ENCODE measurements at regions not wholly inside any gene's neighbourhood (a gene's known extent, or its start where the extent isn't known, plus 50 kb on each side); places are given as distances from the start of the nearest gene placed in this dataset.

DNA sequence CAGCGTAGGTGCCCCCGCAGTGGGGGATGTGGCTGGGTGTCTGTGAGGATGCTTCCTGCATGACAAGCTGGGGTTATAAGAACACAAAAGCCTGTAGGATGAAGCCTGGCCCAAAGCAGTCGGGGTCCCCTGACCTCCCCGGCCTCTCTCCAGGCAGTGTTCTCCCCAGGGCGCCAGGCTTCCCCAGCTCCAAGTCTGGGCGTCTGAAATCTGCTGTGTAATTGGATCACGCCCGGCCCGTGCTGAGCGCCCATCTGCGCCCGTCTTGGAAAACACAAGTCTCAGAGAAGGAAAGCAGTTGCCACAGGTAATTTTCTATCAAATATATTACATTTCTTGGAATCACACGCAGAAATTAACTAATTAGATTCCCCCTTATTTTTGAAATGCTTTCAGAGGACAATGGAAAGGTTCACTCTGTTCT is 233.3 kb downstream of the CTTN start:
- no peak for DNase-seq
- Histone ChIP-seq H3K9me2 (replicated peaks; ENCODE audit: insufficient read depth, low read length) (no peaks in the 10 kb centered on the region), H2AFZ (ENCODE audit: low read length) (no peak overlapping the region), H3K27me3 (ENCODE audit: low read length) (no peaks in the 10 kb centered on the region), H3K9me3 (ENCODE audit: low read length) (peaks cover 2% of the 10 kb centered on the region; the same call in 1 of the 2 replicates), H3K36me3 (ENCODE audit: insufficient read depth, low read length) (no peaks in the 10 kb centered on the region), H3K9ac (ENCODE audit: low read length) (no peak overlapping the region), H3K4me3 (ENCODE audit: low read length) (no peak overlapping the region), H3K27ac (ENCODE audit: low read length) (no peak overlapping the region), H3K79me2 (ENCODE audit: low read length) (no peaks in the 10 kb centered on the region), H4K20me1 (ENCODE audit: insufficient read depth, low read depth, low read length) (no peaks in the 10 kb centered on the region), H3K4me2 (ENCODE audit: low read depth, low read length, poor library complexity, severe bottlenecking) (no peak overlapping the region), H3K4me1 (ENCODE audit: low read length) (no peaks in the 10 kb centered on the region)

DNA sequence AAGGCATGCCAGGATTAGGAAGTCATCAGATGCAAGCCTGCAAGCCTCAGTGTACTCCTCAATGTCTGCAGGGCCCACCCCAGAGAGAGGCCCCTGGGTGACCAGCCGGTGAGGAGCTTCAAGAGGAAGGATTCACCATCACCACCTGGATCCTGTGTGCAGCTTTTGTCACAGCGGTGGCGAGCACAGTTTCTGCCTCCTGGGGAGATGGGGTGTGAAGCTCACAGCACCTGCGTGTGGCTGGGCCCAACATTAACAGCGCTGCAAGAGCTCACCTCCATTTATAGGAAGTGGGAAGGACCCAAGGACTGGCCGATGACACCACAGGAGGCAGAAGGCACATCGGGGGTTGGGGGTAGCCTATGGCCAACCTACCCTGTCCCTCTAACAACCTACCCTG is 235.3 kb downstream of the CTTN start:
- Histone ChIP-seq H3K4me3 (ENCODE audit: low read length) (no peak overlapping the region), H3K27me3 (ENCODE audit: low read length) (no peaks in the 10 kb centered on the region), H3K9ac (ENCODE audit: low read length) (no peak overlapping the region)

DNA sequence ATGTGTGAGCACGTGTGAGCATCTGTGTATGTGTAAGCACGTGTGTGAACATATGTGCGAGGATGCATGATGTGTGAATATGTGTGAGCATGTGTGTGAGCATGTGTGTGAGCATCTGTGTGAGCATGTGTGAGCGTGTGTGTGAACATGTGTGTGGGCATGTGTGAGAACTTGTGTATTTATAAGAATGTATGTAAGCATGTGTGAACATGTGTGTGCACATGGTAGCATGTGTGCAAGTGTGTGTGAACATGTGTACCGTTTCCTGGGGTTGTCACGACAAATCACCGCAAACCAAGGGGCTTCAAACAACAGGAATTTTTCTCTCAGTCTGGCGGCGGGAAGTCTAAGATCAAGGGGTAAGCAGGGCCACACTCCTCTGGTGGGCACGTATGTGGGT is 238.3 kb downstream of the CTTN start:
- no peak overlapping the region for H3K9ac ChIP-seq (ENCODE audit: low read length)
- DNase-seq: no peak
- no peaks in the 10 kb centered on the region for H3K27me3 ChIP-seq (ENCODE audit: low read length)
- H3K4me1 ChIP-seq (ENCODE audit: low read length): no peaks in the 10 kb centered on the region
- peaks cover 2% of the 10 kb centered on the region; the same call in 1 of the 2 replicates for H3K9me3 ChIP-seq (ENCODE audit: low read length)
- no peak overlapping the region for H3K27ac ChIP-seq (ENCODE audit: low read length)
- no peak overlapping the region for H3K4me3 ChIP-seq (ENCODE audit: low read length)
- no peaks in the 10 kb centered on the region for H4K20me1 ChIP-seq (ENCODE audit: insufficient read depth, low read depth, low read length)
- H3K79me2 ChIP-seq (ENCODE audit: low read length): no peaks in the 10 kb centered on the region
- H2AFZ ChIP-seq (ENCODE audit: low read length): no peak overlapping the region
- H3K36me3 ChIP-seq (ENCODE audit: insufficient read depth, low read length): no peaks in the 10 kb centered on the region
- H3K9me2 ChIP-seq (replicated peaks; ENCODE audit: insufficient read depth, low read length): no peaks in the 10 kb centered on the region
- H3K4me2 ChIP-seq (ENCODE audit: low read depth, low read length, poor library complexity, severe bottlenecking): no peak overlapping the region

More for the DNA sequence above, 235.3 kb downstream of the CTTN start:
- H3K4me2 ChIP-seq (ENCODE audit: low read depth, low read length, poor library complexity, severe bottlenecking): no peak overlapping the region
- no peaks in the 10 kb centered on the region for H3K79me2 ChIP-seq (ENCODE audit: low read length)
- no peaks in the 10 kb centered on the region for H3K9me2 ChIP-seq (replicated peaks; ENCODE audit: insufficient read depth, low read length)
- no peaks in the 10 kb centered on the region for H4K20me1 ChIP-seq (ENCODE audit: insufficient read depth, low read depth, low read length)
- no peak for DNase-seq
- H3K4me1 ChIP-seq (ENCODE audit: low read length): no peaks in the 10 kb centered on the region
- no peak overlapping the region for H3K27ac ChIP-seq (ENCODE audit: low read length)
- H3K9me3 ChIP-seq (ENCODE audit: low read length): peaks cover 2% of the 10 kb centered on the region; the same call in 1 of the 2 replicates
- H3K36me3 ChIP-seq (ENCODE audit: insufficient read depth, low read length): no peaks in the 10 kb centered on the region
- no peak overlapping the region for H2AFZ ChIP-seq (ENCODE audit: low read length)

DNA sequence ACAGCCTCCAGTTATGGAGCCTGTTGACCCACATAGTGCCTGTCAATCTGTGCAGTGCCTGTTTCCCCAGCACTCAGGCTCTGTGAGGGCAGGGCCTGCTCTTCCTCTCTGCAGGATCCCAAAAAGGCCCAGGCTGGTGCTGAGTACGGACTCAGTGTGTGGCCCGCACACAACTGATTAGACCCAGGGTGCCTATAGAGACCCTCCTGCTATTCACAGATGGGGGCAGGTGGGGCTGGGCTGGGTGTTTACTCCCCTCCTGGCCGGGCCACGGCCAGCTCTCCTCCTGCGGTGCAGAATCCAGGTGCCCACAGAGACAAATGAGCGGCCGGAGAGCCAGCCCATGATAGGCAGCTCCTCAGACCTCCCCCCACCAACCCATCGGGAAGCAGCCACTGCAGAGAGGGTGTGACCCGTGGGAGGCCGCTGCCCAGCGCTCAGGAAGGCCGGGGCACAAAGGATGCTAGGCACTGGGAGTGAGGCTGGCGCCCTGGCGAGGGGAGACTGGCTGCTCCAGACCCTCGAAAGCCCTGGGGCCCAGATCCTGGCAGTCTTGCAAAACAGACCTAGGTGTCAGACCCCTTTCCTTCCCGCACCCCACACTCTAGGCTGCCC is 239.0 kb downstream of the CTTN start:
- Histone ChIP-seq H3K9ac (ENCODE audit: low read length) (no peak overlapping the region), H3K27ac (ENCODE audit: low read length) (no peak overlapping the region), H4K20me1 (ENCODE audit: insufficient read depth, low read depth, low read length) (no peaks in the 10 kb centered on the region), H3K27me3 (ENCODE audit: low read length) (no peaks in the 10 kb centered on the region), H3K9me2 (replicated peaks; ENCODE audit: insufficient read depth, low read length) (no peaks in the 10 kb centered on the region), H3K4me2 (ENCODE audit: low read depth, low read length, poor library complexity, severe bottlenecking) (no peak overlapping the region), H3K9me3 (ENCODE audit: low read length) (peaks cover 2% of the 10 kb centered on the region; the same call in 1 of the 2 replicates), H3K4me1 (ENCODE audit: low read length) (no peaks in the 10 kb centered on the region), H3K36me3 (ENCODE audit: insufficient read depth, low read length) (no peaks in the 10 kb centered on the region), H3K79me2 (ENCODE audit: low read length) (no peaks in the 10 kb centered on the region), H2AFZ (ENCODE audit: low read length) (no peak overlapping the region), H3K4me3 (ENCODE audit: low read length) (no peak overlapping the region)
- no peak for DNase-seq

DNA sequence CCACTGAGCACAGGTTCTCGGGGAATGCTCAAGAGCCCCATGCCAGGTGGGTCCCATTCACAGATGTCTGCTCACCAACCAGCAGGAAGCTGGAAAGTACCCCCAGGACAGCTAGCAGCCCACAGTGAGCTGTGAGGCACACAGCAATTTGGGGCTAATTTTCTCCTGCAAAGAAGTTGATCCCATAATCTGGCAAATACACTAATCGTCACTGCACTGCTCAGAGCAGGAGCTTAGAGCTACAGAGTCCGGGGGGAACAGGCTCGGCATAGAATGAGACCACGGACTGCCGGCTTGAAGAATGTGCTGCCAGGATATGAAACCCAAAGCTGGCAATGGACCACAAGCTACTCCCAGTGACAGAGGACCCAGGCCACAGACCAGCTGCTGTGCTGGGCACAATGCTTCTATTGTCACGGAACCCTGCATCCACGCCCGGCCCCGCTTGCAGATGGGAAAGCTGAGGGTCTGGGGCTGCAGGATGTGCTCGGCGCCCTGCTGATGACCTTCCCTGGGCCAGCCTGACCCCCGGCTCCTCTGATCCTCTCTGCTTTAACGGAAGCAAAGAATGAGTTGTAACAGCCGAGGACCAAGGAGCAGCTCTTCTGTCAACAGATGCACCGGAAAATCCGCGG is 239.7 kb downstream of the CTTN start:
- DNase-seq: no peak
- H3K4me3 ChIP-seq (ENCODE audit: low read length): no peak overlapping the region
- no peaks in the 10 kb centered on the region for H3K79me2 ChIP-seq (ENCODE audit: low read length)
- H2AFZ ChIP-seq (ENCODE audit: low read length): no peak overlapping the region
- H3K9me2 ChIP-seq (replicated peaks; ENCODE audit: insufficient read depth, low read length): no peaks in the 10 kb centered on the region
- H3K27ac ChIP-seq (ENCODE audit: low read length): no peak overlapping the region
- H3K36me3 ChIP-seq (ENCODE audit: insufficient read depth, low read length): no peaks in the 10 kb centered on the region
- H3K4me2 ChIP-seq (ENCODE audit: low read depth, low read length, poor library complexity, severe bottlenecking): no peak overlapping the region
- H3K9me3 ChIP-seq (ENCODE audit: low read length): peaks cover 2% of the 10 kb centered on the region; the same call in 1 of the 2 replicates
- H3K9ac ChIP-seq (ENCODE audit: low read length): no peak overlapping the region
- no peaks in the 10 kb centered on the region for H4K20me1 ChIP-seq (ENCODE audit: insufficient read depth, low read depth, low read length)
- no peaks in the 10 kb centered on the region for H3K4me1 ChIP-seq (ENCODE audit: low read length)
- no peaks in the 10 kb centered on the region for H3K27me3 ChIP-seq (ENCODE audit: low read length)

DNA sequence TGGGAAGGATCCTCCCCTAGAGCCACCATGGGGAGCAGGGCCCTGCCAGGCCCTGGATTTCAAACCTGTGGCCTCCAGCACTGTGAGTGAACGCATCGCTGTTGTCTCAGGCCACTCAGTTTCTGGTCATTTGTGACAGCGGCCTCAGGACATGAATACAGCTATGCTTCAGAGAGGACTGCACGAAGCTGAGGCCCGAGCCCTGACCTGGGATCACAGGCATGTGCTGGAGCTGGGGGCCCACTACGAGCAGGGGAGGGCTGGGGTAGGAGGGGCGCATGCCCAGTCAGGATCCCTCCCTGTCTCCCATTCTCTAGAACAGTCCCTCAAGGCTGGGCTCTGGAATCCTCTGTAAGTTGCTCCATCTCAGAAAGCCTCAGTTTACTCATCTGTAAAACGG is 242.1 kb downstream of the CTTN start:
- no peak overlapping the region for H3K27ac ChIP-seq (ENCODE audit: low read length)
- H3K9me3 ChIP-seq (ENCODE audit: low read length): peaks cover 2% of the 10 kb centered on the region; the same call in 1 of the 2 replicates
- no peaks in the 10 kb centered on the region for H3K27me3 ChIP-seq (ENCODE audit: low read length)
- H2AFZ ChIP-seq (ENCODE audit: low read length): no peak overlapping the region
- no peaks in the 10 kb centered on the region for H3K9me2 ChIP-seq (replicated peaks; ENCODE audit: insufficient read depth, low read length)
- no peak overlapping the region for H3K9ac ChIP-seq (ENCODE audit: low read length)
- no peak for DNase-seq
- peaks cover 4% of the 10 kb centered on the region for H3K4me1 ChIP-seq (ENCODE audit: low read length)
- H3K79me2 ChIP-seq (ENCODE audit: low read length): no peaks in the 10 kb centered on the region
- H3K4me3 ChIP-seq (ENCODE audit: low read length): no peak overlapping the region
- H3K36me3 ChIP-seq (ENCODE audit: insufficient read depth, low read length): no peaks in the 10 kb centered on the region
- H3K4me2 ChIP-seq (ENCODE audit: low read depth, low read length, poor library complexity, severe bottlenecking): no peak overlapping the region
- no peaks in the 10 kb centered on the region for H4K20me1 ChIP-seq (ENCODE audit: insufficient read depth, low read depth, low read length)

DNA sequence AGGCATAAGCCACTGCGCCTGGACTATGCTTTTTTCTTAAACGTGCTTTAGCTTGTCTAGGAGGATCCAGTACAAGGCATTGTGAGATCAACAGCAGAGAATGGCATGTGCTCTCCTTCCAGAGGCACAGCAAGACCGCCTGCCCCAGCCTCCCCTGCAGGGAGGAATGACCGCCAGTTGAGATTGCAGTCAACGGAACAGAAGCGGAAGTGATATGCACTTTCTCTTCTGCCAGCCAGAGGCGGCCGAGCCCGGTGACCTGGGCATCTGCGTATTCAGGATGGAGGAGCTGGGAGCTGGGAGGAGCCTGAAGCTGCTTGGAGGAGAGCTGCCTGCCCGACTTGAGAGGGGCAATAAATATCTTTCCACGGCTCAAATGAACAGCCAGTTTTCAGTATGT is 243.0 kb downstream of the CTTN start:
- Histone ChIP-seq H3K79me2 (ENCODE audit: low read length) (no peaks in the 10 kb centered on the region), H3K36me3 (ENCODE audit: insufficient read depth, low read length) (no peaks in the 10 kb centered on the region), H3K9ac (ENCODE audit: low read length) (no peak overlapping the region), H2AFZ (ENCODE audit: low read length) (no peak overlapping the region), H3K4me3 (ENCODE audit: low read length) (no peak overlapping the region), H3K27ac (ENCODE audit: low read length) (no peak overlapping the region), H3K9me2 (replicated peaks; ENCODE audit: insufficient read depth, low read length) (no peaks in the 10 kb centered on the region), H3K4me2 (ENCODE audit: low read depth, low read length, poor library complexity, severe bottlenecking) (no peak overlapping the region), H4K20me1 (ENCODE audit: insufficient read depth, low read depth, low read length) (no peaks in the 10 kb centered on the region), H3K9me3 (ENCODE audit: low read length) (no peaks in the 10 kb centered on the region; the same call in 1 of the 2 replicates), H3K27me3 (ENCODE audit: low read length) (no peaks in the 10 kb centered on the region), H3K4me1 (ENCODE audit: low read length) (peaks cover 4% of the 10 kb centered on the region)
- DNase-seq: no peak

DNA sequence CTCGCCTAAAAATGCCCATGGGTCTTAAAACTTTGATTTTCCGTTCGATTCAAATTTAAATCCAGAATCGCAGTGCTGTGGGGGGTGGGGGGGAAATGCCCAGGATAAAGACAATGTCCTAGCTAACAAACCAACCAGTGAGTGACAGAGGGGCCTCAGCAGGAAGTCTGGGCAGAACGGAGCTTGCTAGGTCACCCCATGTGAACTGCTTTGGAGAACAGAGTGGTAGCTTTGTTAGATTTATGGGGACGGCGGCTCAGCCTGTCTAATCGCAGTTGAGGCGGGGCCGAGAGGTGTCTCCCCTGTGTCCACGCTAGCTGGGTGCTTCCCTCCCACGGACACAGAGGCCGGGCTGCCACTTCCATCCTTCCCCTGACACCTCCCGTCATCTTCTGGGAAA is 243.9 kb downstream of the CTTN start:
- no peaks in the 10 kb centered on the region for H3K36me3 ChIP-seq (ENCODE audit: insufficient read depth, low read length)
- no peak overlapping the region for H3K4me3 ChIP-seq (ENCODE audit: low read length)
- no peaks in the 10 kb centered on the region for H3K27me3 ChIP-seq (ENCODE audit: low read length)
- H3K4me1 ChIP-seq (ENCODE audit: low read length): peaks cover 4% of the 10 kb centered on the region
- H3K9ac ChIP-seq (ENCODE audit: low read length): no peak overlapping the region
- no peak overlapping the region for H2AFZ ChIP-seq (ENCODE audit: low read length)
- H3K27ac ChIP-seq (ENCODE audit: low read length): no peak overlapping the region
- no peaks in the 10 kb centered on the region for H3K79me2 ChIP-seq (ENCODE audit: low read length)
- no peak for DNase-seq
- no peaks in the 10 kb centered on the region for H4K20me1 ChIP-seq (ENCODE audit: insufficient read depth, low read depth, low read length)
- no peaks in the 10 kb centered on the region for H3K9me3 ChIP-seq (ENCODE audit: low read length)
- no peak overlapping the region for H3K4me2 ChIP-seq (ENCODE audit: low read depth, low read length, poor library complexity, severe bottlenecking)
- no peaks in the 10 kb centered on the region for H3K9me2 ChIP-seq (replicated peaks; ENCODE audit: insufficient read depth, low read length)

All from Karpas-422 (cell line).